Spinal cord (tissue), 9 donors: ENCODE measurements at regions not wholly inside any gene's neighbourhood (a gene's known extent, or its start where the extent isn't known, plus 50 kb on each side); places are given as distances from the start of the nearest gene placed in this dataset.

Experiments used
- DNase-seq, 6 donors: peaks; one replicate each; pipeline versions ENCODE4 v3.0.0 to v3.0.0-alpha.2; 2013 to 2015; ENCODE audit warnings: low spot score in 6 of 6, low read depth in 4 of 6
- H3K27ac ChIP-seq: one replicate; pipeline ENCODE4 v1.5.1; 2013; ENCODE audit warnings: low read depth, low read length, control low read depth
- H3K27me3 ChIP-seq: one replicate; pipeline ENCODE4 v1.6.1; 2013; ENCODE audit warnings: low read length; ENCODE audit not compliant: control insufficient read depth, insufficient read depth
- H3K36me3 ChIP-seq: one replicate; pipeline ENCODE4 v1.6.1; 2013; ENCODE audit warnings: low read length; ENCODE audit not compliant: control insufficient read depth, insufficient read depth
- H3K4me1 ChIP-seq: one replicate; pipeline ENCODE4 v1.6.1; 2013; ENCODE audit warnings: low read length; ENCODE audit not compliant: control insufficient read depth, insufficient read depth
- H3K4me3 ChIP-seq: one replicate; pipeline ENCODE4 v1.5.1; 2013; ENCODE audit warnings: low read depth, low read length, control low read depth
- H3K9me3 ChIP-seq: one replicate; pipeline ENCODE4 v1.6.1; 2013; ENCODE audit warnings: low read length; ENCODE audit not compliant: control insufficient read depth, insufficient read depth
- whole genome bisulfite sequencing: methylation state at CpG from one replicate; pipeline ENCODE4 v1.1.5; 2013; ENCODE audit warnings: missing lambda C conversion rate; ENCODE audit not compliant: insufficient coverage; 5-methylcytosine and 5-hydroxymethylcytosine counted together
- donor health status: healthy.

DNA sequence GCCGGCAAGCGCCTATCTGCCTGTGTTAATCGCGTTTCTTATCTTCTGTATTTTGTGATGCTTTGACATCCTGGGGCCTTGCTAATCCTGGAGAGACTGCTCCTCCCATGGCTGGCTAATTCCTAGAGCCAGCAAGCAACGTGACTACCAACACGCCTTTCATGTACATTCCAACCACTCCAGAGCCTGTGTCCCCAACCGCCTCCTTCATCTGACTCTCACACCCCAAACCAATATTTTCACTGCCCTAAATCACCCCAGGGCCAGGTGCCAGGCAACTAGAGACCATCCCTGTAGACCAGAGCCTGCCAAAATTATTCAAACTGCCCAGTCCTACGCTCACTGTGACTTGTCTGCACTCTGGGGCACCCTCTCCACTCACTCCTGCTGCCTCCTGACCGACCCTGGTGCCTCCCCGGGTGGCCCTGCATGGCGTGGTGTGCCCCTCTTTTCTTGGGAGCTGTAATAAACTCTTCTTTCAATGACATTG lies 50.5 kb upstream of the COL5A1 start:
- 70% methylated on average over 11 of the region's 11 CpGs for WGBS
- H3K27ac ChIP-seq = peak overlapping the region; percentile 87
- peaks cover 26% of the 10 kb centered on the region for H3K4me1 ChIP-seq

GRCh38 chr9:134591573-134591981 lies 50.0 kb upstream of the COL5A1 start:
- Histone ChIP-seq H3K9me3 (no peaks in the 10 kb centered on the region), H3K27me3 (no peaks in the 10 kb centered on the region), H3K4me1 (peaks cover 26% of the 10 kb centered on the region), H3K36me3 (no peaks in the 10 kb centered on the region), H3K4me3 (no peak overlapping the region), H3K27ac (peak overlapping the region; percentile 87)
- DNase-seq = peak in 1 of 6 donors; percentile 67
- WGBS = 59% methylated on average over 5 of the region's 5 CpGs

More for the DNA sequence above, 50.5 kb upstream of the COL5A1 start:
- H3K27me3 ChIP-seq = no peaks in the 10 kb centered on the region
- H3K4me3 ChIP-seq = no peak overlapping the region
- peak in 1 of 6 donors; percentile 6 for DNase-seq
- no peaks in the 10 kb centered on the region for H3K36me3 ChIP-seq
- no peaks in the 10 kb centered on the region for H3K9me3 ChIP-seq
